Lower lobe of right lung (tissue), 2 donors: ENCODE measurements at regions not wholly inside any gene's neighbourhood (a gene's known extent, or its start where the extent isn't known, plus 50 kb on each side); places are given as distances from the start of the nearest gene placed in this dataset.

Experiments
- ATAC-seq, 2 donors: fragments of 200-7000 bp; cut with Tn5 transposase; one replicate each; pipeline ENCODE4 v1.9.1; 2020 to 2022; ENCODE audit warnings: mild to moderate bottlenecking in 2 of 2, moderate library complexity in 2 of 2
- DNase-seq: peaks from one replicate; pipeline ENCODE4 v3.0.0-alpha.2; 2020
- H3K27ac ChIP-seq: fragments of 200-600 bp; one replicate; pipeline ENCODE4 v1.8.0; 2022
- H3K27me3 ChIP-seq: fragments of 200-600 bp; one replicate; pipeline ENCODE4 v1.8.0; 2022; ENCODE audit warnings: low read depth
- H3K36me3 ChIP-seq: fragments of 200-600 bp; one replicate; pipeline ENCODE4 v1.8.0; 2022; ENCODE audit warnings: mild to moderate bottlenecking
- H3K4me1 ChIP-seq: fragments of 200-600 bp; one replicate; pipeline ENCODE4 v1.8.0; 2022
- H3K4me3 ChIP-seq: fragments of 200-600 bp; one replicate; pipeline ENCODE4 v1.8.0; 2022; ENCODE audit warnings: mild to moderate bottlenecking
- H3K9me3 ChIP-seq: fragments of 200-600 bp; one replicate; pipeline ENCODE4 v1.8.0; 2022
- intact Hi-C: fragments of 100-400 bp; cut with DNase I; formaldehyde crosslinking; loops from one replicate; pipeline ENCODE4 v1.11.0; 2022
- TF ChIP-seq, protein P1 (sequence below): fragments of 200-600 bp; IDR thresholded peaks from one replicate; pipeline ENCODE4 v1.8.0; 2022; ENCODE audit warnings: antibody characterized with exemption, mild to moderate bottlenecking
- donor health status: DM: no; HTN: yes; CAD: no; lungs with severe emphysema.

DNA sequence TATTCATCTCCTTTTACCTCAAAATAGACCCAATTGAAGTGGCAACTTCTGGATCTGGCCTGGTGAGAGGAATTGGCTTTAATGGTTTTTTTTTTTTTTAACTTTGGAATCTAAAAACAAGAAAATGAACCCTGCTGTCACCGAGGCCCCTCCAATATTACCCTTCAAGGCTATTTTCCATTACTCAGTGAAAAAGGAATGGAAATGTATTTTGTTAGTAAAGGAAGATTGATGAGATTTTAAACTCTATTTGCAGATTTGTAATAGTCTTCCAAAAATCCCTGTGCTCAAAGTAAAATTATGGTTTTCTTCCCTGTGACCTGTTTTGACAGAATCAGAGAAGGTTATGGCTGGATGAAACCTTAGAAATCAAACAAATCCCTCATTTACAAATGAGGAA lies 102.9 kb downstream of the TMEM170B start:
- TF ChIP-seq, protein P1, sequence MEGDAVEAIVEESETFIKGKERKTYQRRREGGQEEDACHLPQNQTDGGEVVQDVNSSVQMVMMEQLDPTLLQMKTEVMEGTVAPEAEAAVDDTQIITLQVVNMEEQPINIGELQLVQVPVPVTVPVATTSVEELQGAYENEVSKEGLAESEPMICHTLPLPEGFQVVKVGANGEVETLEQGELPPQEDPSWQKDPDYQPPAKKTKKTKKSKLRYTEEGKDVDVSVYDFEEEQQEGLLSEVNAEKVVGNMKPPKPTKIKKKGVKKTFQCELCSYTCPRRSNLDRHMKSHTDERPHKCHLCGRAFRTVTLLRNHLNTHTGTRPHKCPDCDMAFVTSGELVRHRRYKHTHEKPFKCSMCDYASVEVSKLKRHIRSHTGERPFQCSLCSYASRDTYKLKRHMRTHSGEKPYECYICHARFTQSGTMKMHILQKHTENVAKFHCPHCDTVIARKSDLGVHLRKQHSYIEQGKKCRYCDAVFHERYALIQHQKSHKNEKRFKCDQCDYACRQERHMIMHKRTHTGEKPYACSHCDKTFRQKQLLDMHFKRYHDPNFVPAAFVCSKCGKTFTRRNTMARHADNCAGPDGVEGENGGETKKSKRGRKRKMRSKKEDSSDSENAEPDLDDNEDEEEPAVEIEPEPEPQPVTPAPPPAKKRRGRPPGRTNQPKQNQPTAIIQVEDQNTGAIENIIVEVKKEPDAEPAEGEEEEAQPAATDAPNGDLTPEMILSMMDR, result no peak
- intact Hi-C loops, result no loop called here
- DNase-seq (no peak), ATAC-seq (no peak)
- Histone ChIP-seq H3K4me1 (no peaks in the 10 kb centered on the region), H3K27ac (no peak overlapping the region), H3K9me3 (no peaks in the 10 kb centered on the region), H3K27me3 (no peaks in the 10 kb centered on the region), H3K4me3 (no peak overlapping the region), H3K36me3 (no peaks in the 10 kb centered on the region)

DNA sequence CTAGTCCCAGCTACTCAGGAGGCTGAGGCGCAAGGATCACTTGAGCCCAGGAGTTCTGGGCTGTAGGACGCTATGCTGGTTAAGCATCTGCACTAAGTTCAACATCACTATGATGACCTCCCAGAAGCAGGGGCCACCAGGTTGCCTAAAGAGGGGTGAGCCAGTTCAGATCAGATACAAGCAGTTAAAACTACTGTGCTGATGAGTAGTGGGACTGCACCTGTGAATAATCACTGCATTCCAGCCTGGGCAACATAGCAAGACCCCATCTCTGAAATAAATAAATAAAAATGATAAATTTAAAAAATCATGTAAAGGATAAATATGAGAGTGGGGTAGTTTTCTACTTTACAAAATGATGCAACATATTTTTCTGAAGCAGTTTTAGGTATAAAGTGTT lies 106.5 kb downstream of the TMEM170B start:
- Histone ChIP-seq H3K4me1 (no peaks in the 10 kb centered on the region), H3K27ac (no peak overlapping the region), H3K4me3 (no peak overlapping the region), H3K9me3 (no peaks in the 10 kb centered on the region), H3K36me3 (no peaks in the 10 kb centered on the region), H3K27me3 (no peaks in the 10 kb centered on the region)
- TF ChIP-seq, protein P1, result no peak
- intact Hi-C loops, result no loop called here
- no peak for DNase-seq
- no peak for ATAC-seq

DNA sequence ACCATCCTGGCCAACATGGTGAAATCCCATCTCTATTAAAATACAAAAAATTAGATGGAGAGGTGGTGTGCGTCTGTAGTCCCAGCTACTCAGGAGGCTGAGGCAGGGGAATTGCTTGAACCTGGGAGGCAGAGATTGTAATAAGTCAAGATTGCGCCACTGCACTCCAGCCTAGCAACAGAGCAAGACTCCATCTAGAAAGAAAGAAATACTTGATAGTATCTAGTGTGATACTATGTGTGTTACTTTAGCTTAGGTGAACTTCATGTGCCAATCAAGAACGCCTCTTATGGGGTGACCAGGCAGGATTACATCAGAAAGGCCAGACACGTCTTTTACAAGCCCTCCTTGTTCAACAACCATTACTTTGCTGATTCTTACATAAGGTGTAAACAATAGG lies 107.1 kb downstream of the TMEM170B start:
- H3K27ac ChIP-seq, result no peak overlapping the region
- intact Hi-C loops, result no loop called here
- TF ChIP-seq, protein P1, result no peak
- H3K9me3 ChIP-seq, result no peaks in the 10 kb centered on the region
- no peaks in the 10 kb centered on the region for H3K27me3 ChIP-seq
- DNase-seq (no peak), ATAC-seq (no peak)
- no peaks in the 10 kb centered on the region for H3K4me1 ChIP-seq
- no peak overlapping the region for H3K4me3 ChIP-seq
- no peaks in the 10 kb centered on the region for H3K36me3 ChIP-seq

DNA sequence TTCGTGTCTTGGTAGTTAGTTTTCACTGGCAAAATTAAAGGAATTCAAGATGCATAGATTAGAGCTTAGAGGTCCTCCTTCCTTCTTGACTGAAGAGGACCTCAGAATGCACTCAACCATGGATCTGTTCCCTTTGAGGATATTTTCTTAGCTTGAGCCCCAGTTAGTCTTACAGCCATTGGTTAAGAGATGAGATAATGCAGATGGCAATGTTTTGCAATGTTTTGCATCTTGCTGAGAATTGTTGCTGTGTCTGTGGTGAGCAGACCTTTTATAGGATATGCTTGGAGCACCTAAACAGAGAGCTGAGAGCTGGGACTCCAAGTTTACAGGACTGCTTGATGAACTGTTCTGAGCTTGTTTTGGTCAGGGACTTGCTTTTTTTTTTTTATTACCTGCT lies 107.5 kb downstream of the TMEM170B start:
- intact Hi-C loops, result no loop called here
- TF ChIP-seq, protein P1, result no peak
- H3K4me3 ChIP-seq, result no peak overlapping the region
- no peak for ATAC-seq
- H3K27me3 ChIP-seq, result no peaks in the 10 kb centered on the region
- no peaks in the 10 kb centered on the region for H3K36me3 ChIP-seq
- no peak for DNase-seq
- H3K4me1 ChIP-seq, result no peaks in the 10 kb centered on the region
- H3K9me3 ChIP-seq, result no peaks in the 10 kb centered on the region
- no peak overlapping the region for H3K27ac ChIP-seq

DNA sequence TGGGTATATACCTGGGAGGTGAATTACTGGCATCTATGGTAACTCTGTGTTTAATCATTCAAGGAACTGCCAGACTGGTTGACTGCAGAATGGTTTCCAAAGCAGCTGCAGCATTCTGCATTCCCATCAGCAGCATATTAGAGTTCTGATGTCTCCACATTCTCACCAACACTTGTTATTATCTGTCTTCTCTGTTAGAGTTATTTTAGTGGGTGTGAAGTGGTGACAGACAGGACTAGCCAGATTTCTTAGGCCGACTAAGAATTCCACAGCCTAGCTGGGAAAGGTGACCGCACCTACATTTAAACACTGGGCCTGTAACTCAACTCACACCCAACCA lies 110.9 kb downstream of the TMEM170B start:
- no peak for DNase-seq
- Histone ChIP-seq H3K9me3 (no peaks in the 10 kb centered on the region), H3K4me1 (peaks cover 13% of the 10 kb centered on the region), H3K4me3 (no peak overlapping the region), H3K27me3 (no peaks in the 10 kb centered on the region), H3K27ac (no peak overlapping the region), H3K36me3 (no peaks in the 10 kb centered on the region)
- TF ChIP-seq, protein P1, result no peak
- intact Hi-C loops, result no loop called here
- no peak for ATAC-seq

DNA sequence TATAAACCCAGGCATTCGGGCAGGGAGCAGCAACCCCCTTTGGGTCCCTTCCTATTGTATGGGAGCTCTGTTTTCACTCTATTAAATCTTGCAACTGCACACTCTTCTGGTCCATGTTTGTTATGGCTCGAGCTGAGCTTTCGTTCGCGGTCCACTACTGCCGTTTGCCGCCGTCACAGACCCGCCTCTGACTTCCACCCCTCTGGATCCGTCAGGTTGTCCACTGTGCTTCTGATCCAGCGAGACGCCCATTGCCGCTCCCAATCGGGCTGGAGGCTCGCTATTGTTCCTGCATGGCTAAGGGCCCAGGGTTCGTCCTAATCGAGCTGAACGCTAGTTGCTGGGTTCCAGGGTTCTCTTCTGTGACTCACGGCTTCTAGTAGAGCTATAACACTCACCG lies 111.3 kb downstream of the TMEM170B start:
- DNase-seq, result no peak
- H3K9me3 ChIP-seq, result no peaks in the 10 kb centered on the region
- peaks cover 17% of the 10 kb centered on the region for H3K4me1 ChIP-seq
- no peak overlapping the region for H3K4me3 ChIP-seq
- intact Hi-C loops, result no loop called here
- no peaks in the 10 kb centered on the region for H3K27me3 ChIP-seq
- no peak overlapping the region for H3K27ac ChIP-seq
- TF ChIP-seq, protein P1, result no peak
- no peaks in the 10 kb centered on the region for H3K36me3 ChIP-seq
- no peak for ATAC-seq
